GM12878 (cell line): ENCODE measurements at regions not wholly inside any gene's neighbourhood (a gene's known extent, or its start where the extent isn't known, plus 50 kb on each side); places are given as distances from the start of the nearest gene placed in this dataset.

ENCODE experiments used
- ATAC-seq: fragments of 200-7000 bp; cut with Tn5 transposase; 3 replicates; pipeline ENCODE4 v1.9.1; 2020; ENCODE audit warnings: mild to moderate bottlenecking, moderate library complexity
- BruUV-seq: library from RNA; stranded (reverse); fragments of 400-500 nt; replicated peaks from 2 replicates; lab custom pipeline; 2021; lab: Mats Ljungman, UMichigan
- CTCF ChIA-PET: fragments of 300-600 bp; sonication (Branson Sonifier 250); formaldehyde crosslinking; extraction: SDS; loops from one replicate; lab custom pipeline; 2021; ENCODE audit warnings: inconsistent platforms; lab: Yijun Ruan, JAX
- POLR2A ChIA-PET: fragments of 350-600 bp; formaldehyde crosslinking; extraction: SDS; loops from one replicate; lab custom pipeline; 2021; ENCODE audit warnings: inconsistent platforms; lab: Charles Lee
- RAD21 ChIA-PET: fragments of 300-600 bp; sonication (Branson Sonifier 250); formaldehyde crosslinking; loops from one replicate; lab custom pipeline; 2023; ENCODE audit warnings: antibody characterized with exemption; ENCODE audit not compliant: unreplicated experiment; lab: Charles Lee
- SMC1A ChIA-PET: fragments of 300-600 bp; sonication (Branson Sonifier 250); formaldehyde crosslinking; loops from one replicate; lab custom pipeline; 2023; ENCODE audit not compliant: unreplicated experiment, uncharacterized antibody; lab: Charles Lee
- DNase-seq: peaks from one replicate; pipeline ENCODE4 v3.0.0-alpha.2; 2011; ENCODE audit warnings: low read depth, low spot score
- FAIRE-seq: peaks from 3 replicates; lab custom pipeline; 2011; peaks lifted over from hg19 to GRCh38; lab: Jason Lieb, UNC
- H2AFZ ChIP-seq: 2 replicates; pipeline ENCODE4 v1.6.0; 2011; ENCODE audit warnings: low read depth, low read length, control low read depth; ENCODE audit not compliant: control insufficient read depth
- H3K27ac ChIP-seq: 2 replicates; pipeline ENCODE4 v1.5.1; 2011; ENCODE audit warnings: control low read depth; ENCODE audit not compliant: control insufficient read depth, insufficient read depth
- H3K27me3 ChIP-seq, 2 experiments: replicated peaks in 1 of 2; 2 replicates each; pipeline versions ENCODE4 v1.6.0 to v1.6.1; 2011; ENCODE audit warnings: low read length in 1 of 2; ENCODE audit not compliant: control insufficient read depth in 2 of 2, insufficient read depth in 2 of 2
- H3K36me3 ChIP-seq, 2 experiments: 2 replicates each; pipeline ENCODE4 v1.5.1; 2011; ENCODE audit warnings: low read length in 1 of 2; ENCODE audit not compliant: control insufficient read depth in 2 of 2, insufficient read depth in 2 of 2
- H3K4me1 ChIP-seq: 2 replicates; pipeline ENCODE4 v1.6.1; 2011; ENCODE audit warnings: mild to moderate bottlenecking, low read length, moderate library complexity, mixed read lengths; ENCODE audit not compliant: control insufficient read depth, insufficient read depth
- H3K4me2 ChIP-seq: 2 replicates; pipeline ENCODE4 v1.6.0; 2011; ENCODE audit warnings: control low read depth; ENCODE audit not compliant: control insufficient read depth, insufficient read depth
- H3K4me3 ChIP-seq: fragments of 200-600 bp; sonication (generic); 2 replicates; pipeline ENCODE4 v1.5.1; 2016
- H3K79me2 ChIP-seq: 2 replicates; pipeline ENCODE4 v1.6.0; 2011; ENCODE audit warnings: low read length; ENCODE audit not compliant: control insufficient read depth, insufficient read depth
- H3K9ac ChIP-seq: 2 replicates; pipeline ENCODE4 v1.8.0; 2011; ENCODE audit warnings: low read length, control low read depth, mixed read lengths; ENCODE audit not compliant: control insufficient read depth, insufficient read depth
- H3K9me3 ChIP-seq: replicated peaks from 3 replicates; pipeline ENCODE4 v1.5.1; 2011; ENCODE audit warnings: mild to moderate bottlenecking, low read length; ENCODE audit not compliant: control insufficient read depth, insufficient read depth
- H4K20me1 ChIP-seq: 2 replicates; pipeline ENCODE4 v1.6.0; 2011; ENCODE audit not compliant: control insufficient read depth, insufficient read depth
- MEF2B ChIP-seq: fragments of 450-650 bp; IDR thresholded peaks from 2 replicates; pipeline ENCODE4 v1.6.1; 2018; ENCODE audit warnings: mild to moderate bottlenecking, moderate library complexity; ENCODE audit not compliant: partially characterized antibody, poor library complexity, severe bottlenecking
- NRF1 ChIP-seq: conservative IDR thresholded peaks from 2 replicates; pipeline ENCODE4 v1.6.1; 2011; ENCODE audit warnings: mild to moderate bottlenecking, low read depth, low read length, improper control_type of control experiment
- SMARCA5 ChIP-seq: fragments of 450-650 bp; IDR thresholded peaks from 2 replicates; pipeline ENCODE4 v1.6.1; 2017; ENCODE audit warnings: mild to moderate bottlenecking
- SPI1 ChIP-seq: IDR thresholded peaks from 2 replicates; pipeline ENCODE4 v1.6.1; 2011; ENCODE audit warnings: low read depth, mild to moderate bottlenecking, low read length, moderate library complexity, borderline replicate concordance; ENCODE audit not compliant: insufficient read depth
- TCF12 ChIP-seq: IDR thresholded peaks from 2 replicates; pipeline ENCODE4 v1.6.1; 2011; ENCODE audit warnings: low read depth, mild to moderate bottlenecking, low read length
- WGBS: methylation state at CpG from one replicate; pipeline ENCODE4 v1.1.6; 2016; ENCODE audit warnings: low lambda C conversion rate; ENCODE audit not compliant: insufficient replicate concordance, insufficient coverage; ENCODE audit errors: missing lambda C conversion rate; 5-methylcytosine and 5-hydroxymethylcytosine counted together
- in situ Hi-C: fragments of 300-500 bp; cut with MboI; formaldehyde crosslinking; loops from 9 replicates; pipeline ENCODE4 v1.14.3; 2018; ENCODE audit warnings: mixed read lengths
- intact Hi-C: fragments of 100-400 bp; cut with micrococcal nuclease; formaldehyde crosslinking; loops from one replicate; pipeline ENCODE4 v1.14.2; 2022; ENCODE audit not compliant: unreplicated experiment
- TF ChIP-seq, protein P1 (sequence below): fragments of 450-650 bp; conservative IDR thresholded peaks from 2 replicates; pipeline ENCODE4 v1.6.1; 2017; ENCODE audit warnings: mild to moderate bottlenecking, moderate library complexity
- TF ChIP-seq, protein P2 (sequence below): IDR thresholded peaks from 2 replicates; pipeline ENCODE4 v1.6.1; 2012; ENCODE audit warnings: low read depth, low read length, improper control_type of control experiment
- TF ChIP-seq, protein P3 (sequence below): fragments of 450-650 bp; formaldehyde crosslinking; IDR thresholded peaks from 2 replicates; pipeline ENCODE4 v1.4.0; 2022; ENCODE audit warnings: mild to moderate bottlenecking, moderate library complexity
- TF ChIP-seq, protein P4 (sequence below): IDR thresholded peaks from 2 replicates; pipeline ENCODE4 v1.6.1; 2011; ENCODE audit warnings: low read depth, low read length, improper control_type of control experiment, borderline replicate concordance

DNA sequence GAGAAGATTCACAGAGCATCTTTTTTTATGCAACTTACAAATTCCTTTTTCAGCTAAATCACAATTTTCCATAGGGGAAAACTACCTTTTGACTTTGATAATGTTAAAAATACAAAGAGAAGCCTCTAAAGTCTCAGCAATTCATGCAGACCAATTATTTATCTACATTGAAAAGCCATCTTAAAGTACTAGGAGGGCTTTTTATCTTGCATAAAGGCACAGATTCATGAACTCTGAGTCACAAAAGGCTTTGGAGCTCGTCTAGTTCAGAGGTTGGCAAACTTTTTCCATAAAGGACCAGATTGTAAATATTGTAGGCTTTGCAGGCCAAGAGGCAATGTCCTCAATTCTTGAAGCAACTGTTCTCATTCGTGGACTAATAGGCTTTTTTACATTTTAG lies 210.4 kb upstream of the HDX start (continued):
- TF ChIP-seq, protein P1, sequence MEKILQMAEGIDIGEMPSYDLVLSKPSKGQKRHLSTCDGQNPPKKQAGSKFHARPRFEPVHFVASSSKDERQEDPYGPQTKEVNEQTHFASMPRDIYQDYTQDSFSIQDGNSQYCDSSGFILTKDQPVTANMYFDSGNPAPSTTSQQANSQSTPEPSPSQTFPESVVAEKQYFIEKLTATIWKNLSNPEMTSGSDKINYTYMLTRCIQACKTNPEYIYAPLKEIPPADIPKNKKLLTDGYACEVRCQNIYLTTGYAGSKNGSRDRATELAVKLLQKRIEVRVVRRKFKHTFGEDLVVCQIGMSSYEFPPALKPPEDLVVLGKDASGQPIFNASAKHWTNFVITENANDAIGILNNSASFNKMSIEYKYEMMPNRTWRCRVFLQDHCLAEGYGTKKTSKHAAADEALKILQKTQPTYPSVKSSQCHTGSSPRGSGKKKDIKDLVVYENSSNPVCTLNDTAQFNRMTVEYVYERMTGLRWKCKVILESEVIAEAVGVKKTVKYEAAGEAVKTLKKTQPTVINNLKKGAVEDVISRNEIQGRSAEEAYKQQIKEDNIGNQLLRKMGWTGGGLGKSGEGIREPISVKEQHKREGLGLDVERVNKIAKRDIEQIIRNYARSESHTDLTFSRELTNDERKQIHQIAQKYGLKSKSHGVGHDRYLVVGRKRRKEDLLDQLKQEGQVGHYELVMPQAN = no peak

DNA sequence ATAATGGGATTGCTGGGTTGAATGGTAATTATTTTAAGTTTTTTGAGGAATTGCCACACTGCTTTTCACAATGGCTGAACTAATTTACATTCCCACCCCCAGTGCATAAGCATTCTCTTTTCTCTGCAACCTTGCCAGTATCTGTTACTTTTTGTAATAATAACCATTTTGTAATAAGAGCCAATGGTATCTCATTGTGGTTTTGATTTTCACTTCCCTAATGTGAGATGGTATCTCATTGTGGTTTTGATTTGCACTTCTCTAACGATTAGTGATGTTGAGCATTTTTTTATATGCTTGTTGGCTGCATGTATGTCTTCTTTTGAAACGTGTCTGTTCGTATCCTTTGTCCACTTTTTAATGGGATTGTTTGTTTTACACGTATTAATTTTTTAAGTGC lies 213.1 kb upstream of the HDX start:
- FAIRE-seq (no peak), DNase-seq (no peak), ATAC-seq (no peak)
- Histone ChIP-seq H3K79me2 (no peaks in the 10 kb centered on the region), H3K27me3 (no peaks in the 10 kb centered on the region), H2AFZ (no peak overlapping the region), H4K20me1 (no peaks in the 10 kb centered on the region), H3K9ac (no peak overlapping the region), H3K4me1 (no peaks in the 10 kb centered on the region), H3K36me3 (no peaks in the 10 kb centered on the region), H3K4me3 (no peak overlapping the region), H3K4me2 (no peak overlapping the region), H3K27ac (no peak overlapping the region), H3K9me3 (no peaks in the 10 kb centered on the region)
- ChIA-PET CTCF (interaction anchor here (1.3 kb wide), 1 partner anchor 338 kb away, joined by 3 read pairs; no protein-coding TSS in a partner anchor), POLR2A (no interaction called here), SMC1A (interaction anchor here (0.6 kb wide), 1 partner anchor 376 kb away, joined by 3 read pairs; no protein-coding TSS in a partner anchor), RAD21 (no interaction called here)
- intact Hi-C loops = no loop called here
- TF ChIP-seq SMARCA5 (no peak), SPI1 (0 out of 2 replicates have a peak, but pooled peaks have one; percentile 3)
- in situ Hi-C loops = no loop called here
- under 1% methylated on average over 4 of the region's 4 CpGs for WGBS
- no TSS peak for BruUV-seq

DNA sequence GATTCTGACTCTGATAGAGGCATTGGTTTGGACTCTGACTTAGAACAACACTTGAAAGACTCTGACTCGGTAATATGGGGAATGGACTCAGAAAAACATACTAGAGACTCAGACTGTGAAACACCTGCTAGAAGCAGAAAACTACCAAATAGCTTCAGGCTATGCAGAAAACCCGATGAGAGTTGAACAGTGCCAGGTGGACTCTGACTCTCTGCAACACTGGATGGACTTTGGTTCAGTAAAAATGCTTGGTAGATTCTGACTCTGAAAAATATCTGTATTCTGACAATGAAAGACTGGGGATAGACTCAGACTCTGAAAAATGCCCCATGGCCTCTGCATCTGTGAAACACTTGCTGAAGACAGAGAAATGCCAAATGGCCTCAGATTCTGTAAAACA lies 215.1 kb upstream of the HDX start:
- Histone ChIP-seq H3K79me2 (no peaks in the 10 kb centered on the region), H3K4me1 (no peaks in the 10 kb centered on the region), H3K27ac (no peak overlapping the region), H3K9me3 (no peaks in the 10 kb centered on the region), H2AFZ (no peak overlapping the region), H3K9ac (no peak overlapping the region), H4K20me1 (no peaks in the 10 kb centered on the region), H3K4me2 (no peak overlapping the region), H3K36me3 (no peaks in the 10 kb centered on the region), H3K4me3 (no peak overlapping the region), H3K27me3 (no peaks in the 10 kb centered on the region)
- POLR2A ChIA-PET = no interaction called here
- no peak for DNase-seq
- WGBS = 32% methylated on average over 2 of the region's 2 CpGs
- ATAC-seq = no peak
- BruUV-seq = no TSS peak
- no peak for FAIRE-seq
- in situ Hi-C loops (no loop called here), intact Hi-C loops (no loop called here)
- SMC1A ChIA-PET = no interaction called here
- RAD21 ChIA-PET = no interaction called here
- CTCF ChIA-PET = no interaction called here
- TF ChIP-seq, protein P2, sequence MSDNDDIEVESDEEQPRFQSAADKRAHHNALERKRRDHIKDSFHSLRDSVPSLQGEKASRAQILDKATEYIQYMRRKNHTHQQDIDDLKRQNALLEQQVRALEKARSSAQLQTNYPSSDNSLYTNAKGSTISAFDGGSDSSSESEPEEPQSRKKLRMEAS = no peak
- no peak for TF ChIP-seq NRF1
- no peak for TF ChIP-seq TCF12
- TF ChIP-seq, protein P3, sequence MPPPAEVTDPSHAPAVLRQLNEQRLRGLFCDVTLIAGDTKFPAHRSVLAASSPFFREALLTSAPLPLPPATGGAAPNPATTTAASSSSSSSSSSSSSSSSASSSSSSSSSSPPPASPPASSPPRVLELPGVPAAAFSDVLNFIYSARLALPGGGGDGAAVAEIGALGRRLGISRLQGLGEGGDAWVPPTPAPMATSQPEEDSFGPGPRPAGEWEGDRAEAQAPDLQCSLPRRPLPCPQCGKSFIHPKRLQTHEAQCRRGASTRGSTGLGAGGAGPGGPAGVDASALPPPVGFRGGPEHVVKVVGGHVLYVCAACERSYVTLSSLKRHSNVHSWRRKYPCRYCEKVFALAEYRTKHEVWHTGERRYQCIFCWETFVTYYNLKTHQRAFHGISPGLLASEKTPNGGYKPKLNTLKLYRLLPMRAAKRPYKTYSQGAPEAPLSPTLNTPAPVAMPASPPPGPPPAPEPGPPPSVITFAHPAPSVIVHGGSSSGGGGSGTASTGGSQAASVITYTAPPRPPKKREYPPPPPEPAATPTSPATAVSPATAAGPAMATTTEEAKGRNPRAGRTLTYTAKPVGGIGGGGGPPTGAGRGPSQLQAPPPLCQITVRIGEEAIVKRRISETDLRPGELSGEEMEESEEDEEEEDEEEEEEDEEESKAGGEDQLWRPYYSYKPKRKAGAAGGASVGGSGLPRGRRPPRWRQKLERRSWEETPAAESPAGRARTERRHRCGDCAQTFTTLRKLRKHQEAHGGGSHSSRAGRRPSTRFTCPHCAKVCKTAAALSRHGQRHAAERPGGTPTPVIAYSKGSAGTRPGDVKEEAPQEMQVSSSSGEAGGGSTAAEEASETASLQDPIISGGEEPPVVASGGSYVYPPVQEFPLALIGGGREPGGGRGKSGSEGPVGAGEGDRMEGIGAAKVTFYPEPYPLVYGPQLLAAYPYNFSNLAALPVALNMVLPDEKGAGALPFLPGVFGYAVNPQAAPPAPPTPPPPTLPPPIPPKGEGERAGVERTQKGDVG (CRISPR knock-in tag) = no peak
- TF ChIP-seq, protein P4, sequence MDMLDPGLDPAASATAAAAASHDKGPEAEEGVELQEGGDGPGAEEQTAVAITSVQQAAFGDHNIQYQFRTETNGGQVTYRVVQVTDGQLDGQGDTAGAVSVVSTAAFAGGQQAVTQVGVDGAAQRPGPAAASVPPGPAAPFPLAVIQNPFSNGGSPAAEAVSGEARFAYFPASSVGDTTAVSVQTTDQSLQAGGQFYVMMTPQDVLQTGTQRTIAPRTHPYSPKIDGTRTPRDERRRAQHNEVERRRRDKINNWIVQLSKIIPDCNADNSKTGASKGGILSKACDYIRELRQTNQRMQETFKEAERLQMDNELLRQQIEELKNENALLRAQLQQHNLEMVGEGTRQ = no peak
- no peak for TF ChIP-seq MEF2B
